HUES48 (cell line): ENCODE measurements at regions not wholly inside any gene's neighbourhood (a gene's known extent, or its start where the extent isn't known, plus 50 kb on each side); places are given as distances from the start of the nearest gene placed in this dataset.
"Not testable (repeated sequence)": the region's sequence is repeated elsewhere in the genome, so short reads cannot be mapped to it uniquely, and the experiment has no call there.

Experiments
- H3K27ac ChIP-seq: one replicate; pipeline ENCODE4 v1.7.0; 2013; ENCODE audit warnings: low read depth, low read length, inconsistent platforms
- H3K27me3 ChIP-seq: 2 replicates; pipeline ENCODE4 v1.6.1; 2013; ENCODE audit warnings: mild to moderate bottlenecking, low read length; ENCODE audit not compliant: control insufficient read depth, insufficient read depth
- H3K36me3 ChIP-seq: 2 replicates; pipeline ENCODE4 v1.6.1; 2013; ENCODE audit warnings: low read length; ENCODE audit not compliant: control insufficient read depth, insufficient read depth
- H3K4me1 ChIP-seq: 2 replicates; pipeline ENCODE4 v1.6.1; 2013; ENCODE audit warnings: mild to moderate bottlenecking, low read length; ENCODE audit not compliant: control insufficient read depth, insufficient read depth
- H3K4me3 ChIP-seq: 2 replicates; pipeline ENCODE4 v1.5.1; 2013; ENCODE audit warnings: mild to moderate bottlenecking, low read depth, low read length
- H3K9ac ChIP-seq: 2 replicates; pipeline ENCODE4 v1.6.1; 2013; ENCODE audit warnings: mild to moderate bottlenecking, low read depth, low read length, moderate library complexity
- H3K9me3 ChIP-seq: 2 replicates; pipeline ENCODE4 v1.6.1; 2013; ENCODE audit warnings: low read length; ENCODE audit not compliant: control insufficient read depth, insufficient read depth

DNA sequence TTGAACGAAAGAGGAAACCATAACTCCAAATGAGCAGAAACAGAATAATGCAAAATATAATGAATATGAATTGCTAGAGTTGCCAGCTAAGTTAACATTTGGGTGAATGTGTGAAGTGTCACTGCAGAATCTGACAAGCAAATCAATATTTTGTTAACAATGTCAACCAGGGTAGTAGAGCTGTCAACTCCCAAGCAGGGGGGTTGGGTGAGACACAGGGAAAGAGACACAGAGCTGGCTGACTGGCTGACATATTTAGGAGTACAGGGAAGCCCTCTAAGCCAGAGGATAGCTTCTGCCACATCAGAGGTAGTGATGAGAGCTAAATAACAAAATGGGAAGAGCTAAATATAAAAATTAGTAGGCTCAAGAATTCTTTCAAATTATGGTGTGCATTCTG is 393.1 kb upstream of the KCND2 start:
- no peaks in the 10 kb centered on the region for H3K9me3 ChIP-seq
- no peaks in the 10 kb centered on the region for H3K27me3 ChIP-seq
- H3K4me1 ChIP-seq: no peaks in the 10 kb centered on the region
- H3K9ac ChIP-seq: no peak overlapping the region
- H3K36me3 ChIP-seq: no peaks in the 10 kb centered on the region
- H3K4me3 ChIP-seq: no peak overlapping the region
- no peak overlapping the region for H3K27ac ChIP-seq

DNA sequence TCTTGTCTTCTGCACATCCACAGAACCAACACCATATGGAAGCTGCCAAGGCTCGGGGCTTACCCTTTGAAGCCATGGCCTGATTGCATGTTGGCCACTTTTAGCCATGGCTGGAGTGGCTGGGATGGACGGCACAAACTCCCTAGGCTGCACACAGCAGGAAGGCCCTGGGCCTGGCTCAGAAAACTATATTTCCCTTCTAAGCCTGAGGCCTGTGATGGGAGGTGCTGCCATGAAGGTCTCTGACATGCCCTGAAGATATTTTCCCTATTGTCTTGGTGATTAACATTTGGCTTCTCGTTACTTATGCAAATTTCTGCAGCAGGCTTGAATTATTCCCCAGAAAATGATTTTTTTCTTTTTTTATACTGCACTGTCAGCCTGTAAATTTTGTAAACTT is 387.0 kb upstream of the KCND2 start:
- Histone ChIP-seq H3K27ac (no peak overlapping the region), H3K4me1 (no peaks in the 10 kb centered on the region), H3K36me3 (no peaks in the 10 kb centered on the region), H3K4me3 (no peak overlapping the region), H3K9me3 (no peaks in the 10 kb centered on the region), H3K9ac (no peak overlapping the region), H3K27me3 (no peaks in the 10 kb centered on the region)

DNA sequence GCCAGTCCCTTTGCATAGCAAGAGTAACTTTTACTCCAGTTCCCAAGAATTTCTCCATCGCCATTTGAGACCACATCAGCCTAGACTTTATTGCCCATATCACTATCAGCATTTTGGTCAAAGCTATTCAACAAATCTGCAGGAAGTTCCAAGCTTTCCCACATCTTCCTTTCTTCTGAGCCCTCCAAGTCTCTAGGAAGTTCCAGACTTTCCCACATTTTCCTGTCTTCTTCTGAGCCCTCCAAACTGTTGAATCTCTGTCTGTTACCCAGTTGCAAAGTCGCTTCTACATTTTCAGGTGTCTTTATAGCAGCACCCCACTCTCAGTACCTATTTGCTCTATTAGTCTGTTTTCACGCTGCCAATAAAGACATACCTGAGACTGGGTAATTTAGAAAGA is 386.4 kb upstream of the KCND2 start:
- not testable (repeated sequence) for H3K27ac ChIP-seq, H3K9ac ChIP-seq, H3K4me1 ChIP-seq, H3K36me3 ChIP-seq, H3K9me3 ChIP-seq, H3K27me3 ChIP-seq, H3K4me3 ChIP-seq

DNA sequence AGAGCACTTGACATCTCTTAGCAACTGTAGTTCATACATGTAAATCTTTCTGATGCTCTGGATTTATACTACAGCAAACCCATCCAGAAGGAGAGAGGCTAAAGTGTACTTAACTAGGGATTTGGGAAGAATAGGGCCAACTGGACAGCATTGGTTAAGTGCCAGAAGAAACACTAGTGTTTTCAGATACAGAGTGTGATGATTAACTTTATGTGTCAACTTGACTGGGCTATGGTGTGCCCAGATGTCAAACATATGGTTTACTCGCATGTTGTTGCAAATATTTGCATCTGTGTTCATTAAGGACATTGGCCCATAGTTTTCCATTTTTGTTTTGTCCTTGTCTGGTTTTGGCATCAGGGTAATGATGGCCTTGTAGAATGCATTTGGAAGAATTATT is 384.7 kb upstream of the KCND2 start:
- Histone ChIP-seq H3K9ac (no peak overlapping the region), H3K36me3 (no peaks in the 10 kb centered on the region), H3K27me3 (no peaks in the 10 kb centered on the region)

DNA sequence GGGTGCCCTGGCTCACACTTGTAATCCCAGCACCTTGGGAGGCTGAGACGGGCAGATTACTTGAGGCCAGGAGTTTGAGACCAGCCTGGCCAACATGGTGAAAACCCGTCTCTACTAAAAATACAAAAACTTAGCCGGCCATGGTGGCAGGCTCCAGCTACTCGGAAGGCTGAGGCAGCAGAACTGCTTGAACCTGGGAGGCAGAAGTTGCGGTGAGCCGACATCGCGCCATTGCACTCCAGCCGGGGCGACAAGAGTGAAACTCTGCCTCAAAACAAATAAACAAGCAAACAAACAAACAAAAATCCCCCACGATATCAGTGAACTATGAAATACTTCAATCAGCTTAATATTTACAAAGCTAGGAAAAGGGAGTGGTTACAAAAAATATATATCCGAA is 382.3 kb upstream of the KCND2 start:
- H3K36me3 ChIP-seq: no peaks in the 10 kb centered on the region
- H3K4me1 ChIP-seq: no peaks in the 10 kb centered on the region
- H3K27me3 ChIP-seq: no peaks in the 10 kb centered on the region
- no peak overlapping the region for H3K9ac ChIP-seq
- H3K4me3 ChIP-seq: no peak overlapping the region
- H3K9me3 ChIP-seq: no peaks in the 10 kb centered on the region
- H3K27ac ChIP-seq: no peak overlapping the region

More for the DNA sequence above, 384.7 kb upstream of the KCND2 start:
- Histone ChIP-seq H3K27ac (no peak overlapping the region), H3K4me1 (no peaks in the 10 kb centered on the region), H3K4me3 (no peak overlapping the region), H3K9me3 (no peaks in the 10 kb centered on the region)

DNA sequence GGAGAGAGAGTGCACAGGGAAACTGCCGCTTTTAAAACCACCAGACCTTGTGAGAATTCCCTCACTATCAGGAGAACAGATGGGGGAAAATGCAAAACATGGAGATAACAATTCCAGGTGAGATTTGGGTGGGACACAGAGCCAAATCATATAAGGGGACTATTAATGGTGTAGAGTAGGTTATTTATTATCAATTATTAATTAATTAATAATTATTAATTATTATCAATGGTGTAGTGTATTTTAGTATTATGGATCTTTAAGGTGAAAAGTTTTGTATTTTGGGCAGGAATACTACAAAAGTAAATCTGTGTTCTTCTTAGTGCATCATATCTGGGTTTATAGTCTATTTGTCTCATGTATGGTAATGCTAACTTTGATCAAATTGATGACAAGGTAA is 377.7 kb upstream of the KCND2 start:
- Histone ChIP-seq H3K4me3 (no peak overlapping the region), H3K9ac (no peak overlapping the region), H3K4me1 (no peaks in the 10 kb centered on the region), H3K27ac (no peak overlapping the region), H3K27me3 (no peaks in the 10 kb centered on the region), H3K9me3 (no peaks in the 10 kb centered on the region), H3K36me3 (no peaks in the 10 kb centered on the region)

DNA sequence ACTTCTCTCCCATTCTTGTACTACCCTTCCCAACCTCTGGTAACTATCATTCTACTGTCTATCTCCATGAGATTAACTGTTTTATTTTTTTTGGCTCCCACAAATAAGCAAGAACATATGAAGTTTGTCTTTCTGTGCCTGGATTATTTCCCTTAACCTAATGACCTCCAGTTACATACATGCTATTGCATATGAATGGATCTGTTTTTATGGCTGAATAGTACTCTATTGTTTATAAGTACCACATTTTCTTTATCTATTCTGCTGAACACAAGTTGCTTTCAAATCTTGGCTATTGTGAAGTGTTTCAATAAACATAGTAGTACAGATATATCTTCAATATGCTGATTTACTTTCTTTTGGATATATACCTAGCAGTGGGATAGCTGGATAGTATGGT is 376.6 kb upstream of the KCND2 start:
- no peaks in the 10 kb centered on the region for H3K4me1 ChIP-seq
- H3K36me3 ChIP-seq: no peaks in the 10 kb centered on the region
- no peak overlapping the region for H3K9ac ChIP-seq
- no peaks in the 10 kb centered on the region for H3K27me3 ChIP-seq
- no peak overlapping the region for H3K27ac ChIP-seq
- no peak overlapping the region for H3K4me3 ChIP-seq
- no peaks in the 10 kb centered on the region for H3K9me3 ChIP-seq

DNA sequence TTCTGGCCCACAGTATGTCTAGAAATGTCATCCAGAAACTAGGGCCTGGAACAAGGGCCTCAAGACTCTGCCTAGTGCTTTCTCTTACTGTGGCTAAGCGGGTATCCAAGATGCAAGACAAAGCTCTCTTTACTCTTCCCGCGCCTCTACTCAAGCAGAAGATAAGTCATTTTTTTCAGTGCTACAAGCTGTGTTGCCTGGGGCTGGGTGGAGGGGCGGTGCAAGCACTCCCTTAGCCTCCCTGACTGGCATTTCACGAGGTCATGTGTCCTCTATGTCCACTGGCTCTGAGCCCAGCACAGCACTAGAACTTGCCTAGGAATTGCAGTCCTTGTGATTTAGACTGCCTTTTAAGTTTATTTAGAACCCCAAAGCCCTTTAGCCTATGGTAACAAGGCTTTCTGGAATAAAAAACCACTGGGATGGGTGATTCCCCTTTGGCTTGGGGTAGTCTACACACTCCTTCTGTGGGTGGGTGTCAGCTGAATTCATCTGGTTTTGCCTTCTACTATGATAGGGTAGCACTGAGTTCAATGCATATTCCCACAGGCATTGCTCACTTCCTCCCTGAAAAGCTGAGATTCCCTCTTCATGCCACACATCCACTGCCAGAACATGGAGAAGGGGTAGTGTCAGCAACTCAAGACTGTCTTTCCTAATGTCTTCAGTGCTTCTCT is 371.8 kb upstream of the KCND2 start:
- Histone ChIP-seq H3K27ac (no peak overlapping the region), H3K36me3 (no peaks in the 10 kb centered on the region), H3K4me1 (no peaks in the 10 kb centered on the region), H3K27me3 (no peaks in the 10 kb centered on the region), H3K9ac (no peak overlapping the region), H3K4me3 (no peak overlapping the region), H3K9me3 (no peaks in the 10 kb centered on the region)

DNA sequence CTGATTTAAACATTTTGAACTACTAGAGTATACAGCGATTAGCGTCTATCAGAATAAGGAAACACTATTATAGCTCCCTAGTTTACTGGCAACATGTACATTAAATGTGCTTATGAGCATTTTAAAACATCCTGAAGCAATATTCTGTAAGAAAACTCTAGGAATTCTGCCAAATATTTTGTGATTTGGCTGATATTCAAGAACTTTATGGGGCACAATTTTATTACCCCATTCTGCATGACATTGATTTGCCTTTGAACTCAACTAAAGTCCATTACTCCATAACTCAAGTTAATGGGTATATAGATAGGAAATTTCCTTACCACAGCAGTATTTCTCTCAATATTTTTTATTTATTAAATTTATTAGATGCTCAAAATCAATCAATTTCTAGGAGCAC is 369.9 kb upstream of the KCND2 start:
- Histone ChIP-seq H3K27me3 (no peaks in the 10 kb centered on the region), H3K4me1 (no peaks in the 10 kb centered on the region), H3K9me3 (no peaks in the 10 kb centered on the region), H3K36me3 (no peaks in the 10 kb centered on the region), H3K4me3 (no peak overlapping the region), H3K27ac (no peak overlapping the region), H3K9ac (no peak overlapping the region)

DNA sequence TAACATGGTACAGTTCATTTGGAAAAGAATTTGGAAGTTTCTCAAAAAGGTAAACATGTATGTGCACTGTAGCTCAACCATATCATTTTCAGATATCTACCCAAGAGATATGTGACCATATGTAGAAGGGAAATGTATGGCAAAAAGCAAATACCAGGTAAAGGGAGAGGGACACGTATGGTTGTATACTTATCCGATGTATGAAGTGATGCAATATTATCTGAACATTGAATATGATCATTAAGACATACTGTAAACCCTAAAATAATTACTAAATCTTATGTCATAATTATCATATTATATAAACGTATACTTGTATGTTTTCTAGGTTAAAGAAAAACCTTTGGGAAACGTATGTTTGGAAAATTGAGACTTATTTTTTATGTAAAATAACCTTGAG is 367.5 kb upstream of the KCND2 start:
- no peaks in the 10 kb centered on the region for H3K27me3 ChIP-seq
- H3K27ac ChIP-seq: no peak overlapping the region

DNA sequence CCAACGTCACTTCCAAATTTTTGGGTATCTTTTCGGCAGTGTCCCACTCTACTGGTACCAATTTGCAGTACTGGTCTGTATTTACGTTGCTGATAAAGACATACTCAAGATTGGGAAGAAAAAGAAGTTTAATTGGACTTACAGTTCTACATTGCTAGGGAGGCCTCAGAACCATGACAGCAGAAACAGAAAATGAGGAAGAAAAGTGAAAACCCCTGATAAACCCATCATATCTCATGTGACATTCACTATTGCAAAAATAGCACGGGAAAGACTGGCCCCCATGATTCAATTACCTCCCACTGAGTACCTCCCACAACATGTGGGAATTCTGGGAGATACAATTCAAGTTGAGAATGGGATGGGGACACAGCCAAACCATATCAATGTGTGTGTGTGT is 364.0 kb upstream of the KCND2 start:
- Histone ChIP-seq H3K27me3 (no peaks in the 10 kb centered on the region), H3K4me1 (no peaks in the 10 kb centered on the region), H3K9me3 (no peaks in the 10 kb centered on the region), H3K4me3 (no peak overlapping the region), H3K36me3 (no peaks in the 10 kb centered on the region), H3K27ac (no peak overlapping the region), H3K9ac (no peak overlapping the region)

More for the DNA sequence above, 367.5 kb upstream of the KCND2 start:
- Histone ChIP-seq H3K9me3 (no peaks in the 10 kb centered on the region), H3K4me3 (no peak overlapping the region), H3K36me3 (no peaks in the 10 kb centered on the region), H3K4me1 (no peaks in the 10 kb centered on the region), H3K9ac (no peak overlapping the region)

DNA sequence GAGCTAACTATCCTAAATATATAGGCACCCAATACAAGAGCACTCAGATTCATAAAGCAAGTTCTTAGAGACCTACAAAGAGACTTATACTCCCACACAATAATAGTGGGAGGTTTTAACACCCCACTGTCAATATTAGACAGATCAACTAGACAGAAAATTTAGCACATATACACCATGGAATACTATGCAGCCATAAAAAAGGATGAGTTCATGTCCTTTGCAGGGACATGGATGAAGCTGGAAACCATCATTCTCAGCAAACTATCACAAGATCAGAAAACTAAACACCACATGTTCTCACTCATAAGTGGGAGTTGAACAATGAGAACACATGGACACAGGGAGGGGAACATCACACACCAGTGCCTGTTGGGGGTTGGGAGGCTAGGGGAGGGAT is 358.9 kb upstream of the KCND2 start:
- H3K9me3 ChIP-seq, H3K4me3 ChIP-seq, H3K4me1 ChIP-seq, H3K36me3 ChIP-seq, H3K27me3 ChIP-seq, H3K9ac ChIP-seq, H3K27ac ChIP-seq: not testable (repeated sequence)
